PFSK-1 (cell line): ENCODE measurements at regions not wholly inside any gene's neighbourhood (a gene's known extent, or its start where the extent isn't known, plus 50 kb on each side); places are given as distances from the start of the nearest gene placed in this dataset.

Experiments
- POLR2AphosphoS5 ChIP-seq: IDR thresholded peaks from 2 replicates; pipeline ENCODE4 v1.6.1; 2012; ENCODE audit warnings: low read depth, mild to moderate bottlenecking, control low read depth, low read length, moderate library complexity
- REST ChIP-seq, 2 experiments: IDR thresholded peaks; 2 replicates each; pipeline versions ENCODE4 v1.6.1 to v1.8.0; 2011 to 2012; ENCODE audit warnings: low read depth in 2 of 2, low read length in 2 of 2, control low read depth in 1 of 2, inconsistent platforms in 1 of 2, mild to moderate bottlenecking in 1 of 2, moderate library complexity in 1 of 2; ENCODE audit not compliant: insufficient read depth in 1 of 2
- TAF1 ChIP-seq: IDR thresholded peaks from 2 replicates; pipeline ENCODE4 v1.6.1; 2012; ENCODE audit warnings: low read length, control low read depth, borderline replicate concordance; ENCODE audit not compliant: insufficient read depth

- no peak for TF ChIP-seq REST (IDR thresholded peaks at IDR 0.05; ENCODE audit: insufficient read depth in 1 of 2, low read depth in 2 of 2, low read length in 2 of 2)
- no peak for TF ChIP-seq POLR2AphosphoS5
- TF ChIP-seq TAF1 = no peak
These were observed 245.3 kb downstream of the SETD4 start for GRCh38 chr21:35814858-35815619.
